ENCODE measurements at regions not wholly inside any gene's neighbourhood (a gene's known extent, or its start where the extent isn't known, plus 50 kb on each side); places are given as distances from the start of the nearest gene placed in this dataset.

- no peak for TF ChIP-seq CTCF (IDR thresholded peaks at IDR 0.05)
- no peak for TF ChIP-seq ZFX (IDR thresholded peaks at IDR 0.05; ENCODE audit: borderline replicate concordance)
Observed at GRCh38 chr2:12036640-12036983, 290.2 kb downstream of the LPIN1 start.

All from 22Rv1 (cell line).